Liver (tissue), 7 donors: ENCODE measurements at regions not wholly inside any gene's neighbourhood (a gene's known extent, or its start where the extent isn't known, plus 50 kb on each side); places are given as distances from the start of the nearest gene placed in this dataset.

Source experiments
- DNase-seq: peaks from one replicate; pipeline ENCODE4 v3.0.0-alpha.2; 2017; ENCODE audit warnings: low spot score
- H3K27ac ChIP-seq, 2 donors: one replicate each; pipeline ENCODE4 v1.7.0; 2013; ENCODE audit warnings: inconsistent platforms in 2 of 2, low read length in 2 of 2, control low read depth in 1 of 2, low read depth in 1 of 2, mild to moderate bottlenecking in 1 of 2
- H3K27me3 ChIP-seq, 4 donors: one replicate each; pipeline versions ENCODE4 v1.6.1 to v1.7.0; 2013; ENCODE audit warnings: low read length in 3 of 4, inconsistent platforms in 1 of 4, mild to moderate bottlenecking in 1 of 4, moderate library complexity in 1 of 4; ENCODE audit not compliant: control insufficient read depth in 4 of 4, insufficient read depth in 4 of 4
- H3K36me3 ChIP-seq, 4 donors: one replicate each; pipeline versions ENCODE4 v1.6.1 to v1.7.0; 2013; ENCODE audit warnings: low read length in 3 of 4, mild to moderate bottlenecking in 3 of 4, low read depth in 1 of 4, moderate library complexity in 1 of 4; ENCODE audit not compliant: control insufficient read depth in 4 of 4, insufficient read depth in 3 of 4
- H3K4me1 ChIP-seq, 4 donors: one replicate each; pipeline versions ENCODE4 v1.6.1 to v1.7.0; 2013; ENCODE audit warnings: low read length in 3 of 4, mild to moderate bottlenecking in 3 of 4, moderate library complexity in 1 of 4; ENCODE audit not compliant: control insufficient read depth in 4 of 4, insufficient read depth in 4 of 4
- H3K4me3 ChIP-seq, 3 donors: one replicate each; pipeline versions ENCODE4 v1.6.1 to v1.7.0; 2013; ENCODE audit warnings: low read length in 3 of 3, control low read depth in 1 of 3, low read depth in 1 of 3, mild to moderate bottlenecking in 1 of 3
- H3K9ac ChIP-seq, 2 donors: one replicate each; pipeline ENCODE4 v1.7.0; 2013; ENCODE audit warnings: low read length in 2 of 2, mild to moderate bottlenecking in 2 of 2, moderate library complexity in 2 of 2, control low read depth in 1 of 2, low read depth in 1 of 2
- H3K9me3 ChIP-seq, 4 donors: one replicate each; pipeline versions ENCODE4 v1.6.1 to v1.7.0; 2013; ENCODE audit warnings: low read length in 3 of 4; ENCODE audit not compliant: control insufficient read depth in 4 of 4
- EGR1 ChIP-seq, 2 donors: IDR thresholded peaks; 2 replicates each; pipeline ENCODE4 v1.6.1; 2016 to 2018; ENCODE audit warnings: antibody characterized with exemption in 2 of 2, low read depth in 2 of 2
- FOXA2 ChIP-seq: IDR thresholded peaks from 2 replicates; pipeline ENCODE4 v1.6.1; 2016; ENCODE audit warnings: antibody characterized with exemption
- GABPA ChIP-seq, 2 donors: IDR thresholded peaks in 1 of 2; conservative IDR thresholded peaks in 1 of 2; 2 replicates each; pipeline ENCODE4 v1.6.1; 2016; ENCODE audit warnings: antibody characterized with exemption in 2 of 2, mild to moderate bottlenecking in 1 of 2, moderate library complexity in 1 of 2
- JUND ChIP-seq, 2 donors: IDR thresholded peaks; 2 replicates each; pipeline ENCODE4 v1.6.1; 2016; ENCODE audit warnings: antibody characterized with exemption in 2 of 2
- NR2F2 ChIP-seq: IDR thresholded peaks from 2 replicates; pipeline ENCODE4 v1.6.1; 2016; ENCODE audit warnings: antibody characterized with exemption
- RAD21 ChIP-seq, 2 donors: IDR thresholded peaks; 2 replicates each; pipeline ENCODE4 v1.6.1; 2016; ENCODE audit warnings: antibody characterized with exemption in 2 of 2, mild to moderate bottlenecking in 2 of 2
- TAF1 ChIP-seq: conservative IDR thresholded peaks from 2 replicates; pipeline ENCODE4 v1.6.1; 2016; ENCODE audit warnings: antibody characterized with exemption, mild to moderate bottlenecking
- WGBS: extraction: QIAGEN DNeasy Blood & Tissue Kit; methylation state at CpG from one replicate; pipeline ENCODE4 v1.1.7; 2013; 5-methylcytosine and 5-hydroxymethylcytosine counted together
- TF ChIP-seq, protein P1 (sequence below): IDR thresholded peaks from 2 replicates; pipeline ENCODE4 v1.6.1; 2016; ENCODE audit warnings: antibody characterized with exemption, mild to moderate bottlenecking
- TF ChIP-seq, protein P2 (sequence below): IDR thresholded peaks from 2 replicates; pipeline ENCODE4 v1.6.1; 2016; ENCODE audit warnings: antibody characterized with exemption
- TF ChIP-seq, protein P3 (sequence below): IDR thresholded peaks from 2 replicates; pipeline ENCODE4 v1.6.1; 2016; ENCODE audit warnings: antibody characterized with exemption
- donor health status: healthy.
- donor health status: healthy.
- donor health status: healthy.
- donor health status: healthy.

GRCh38 chr6:151738960-151739359 lies 68.5 kb upstream of the ESR1 start:
- no peak for TF ChIP-seq NR2F2
- TF ChIP-seq, protein P1, sequence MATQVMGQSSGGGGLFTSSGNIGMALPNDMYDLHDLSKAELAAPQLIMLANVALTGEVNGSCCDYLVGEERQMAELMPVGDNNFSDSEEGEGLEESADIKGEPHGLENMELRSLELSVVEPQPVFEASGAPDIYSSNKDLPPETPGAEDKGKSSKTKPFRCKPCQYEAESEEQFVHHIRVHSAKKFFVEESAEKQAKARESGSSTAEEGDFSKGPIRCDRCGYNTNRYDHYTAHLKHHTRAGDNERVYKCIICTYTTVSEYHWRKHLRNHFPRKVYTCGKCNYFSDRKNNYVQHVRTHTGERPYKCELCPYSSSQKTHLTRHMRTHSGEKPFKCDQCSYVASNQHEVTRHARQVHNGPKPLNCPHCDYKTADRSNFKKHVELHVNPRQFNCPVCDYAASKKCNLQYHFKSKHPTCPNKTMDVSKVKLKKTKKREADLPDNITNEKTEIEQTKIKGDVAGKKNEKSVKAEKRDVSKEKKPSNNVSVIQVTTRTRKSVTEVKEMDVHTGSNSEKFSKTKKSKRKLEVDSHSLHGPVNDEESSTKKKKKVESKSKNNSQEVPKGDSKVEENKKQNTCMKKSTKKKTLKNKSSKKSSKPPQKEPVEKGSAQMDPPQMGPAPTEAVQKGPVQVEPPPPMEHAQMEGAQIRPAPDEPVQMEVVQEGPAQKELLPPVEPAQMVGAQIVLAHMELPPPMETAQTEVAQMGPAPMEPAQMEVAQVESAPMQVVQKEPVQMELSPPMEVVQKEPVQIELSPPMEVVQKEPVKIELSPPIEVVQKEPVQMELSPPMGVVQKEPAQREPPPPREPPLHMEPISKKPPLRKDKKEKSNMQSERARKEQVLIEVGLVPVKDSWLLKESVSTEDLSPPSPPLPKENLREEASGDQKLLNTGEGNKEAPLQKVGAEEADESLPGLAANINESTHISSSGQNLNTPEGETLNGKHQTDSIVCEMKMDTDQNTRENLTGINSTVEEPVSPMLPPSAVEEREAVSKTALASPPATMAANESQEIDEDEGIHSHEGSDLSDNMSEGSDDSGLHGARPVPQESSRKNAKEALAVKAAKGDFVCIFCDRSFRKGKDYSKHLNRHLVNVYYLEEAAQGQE, result no peak
- TF ChIP-seq EGR1 (IDR thresholded peaks at IDR 0.05; ENCODE audit: low read depth in 2 of 2), result no peak
- H3K4me1 ChIP-seq, result peaks cover 0 to 2% (median 0%) of the 10 kb centered on the region in 4 donors
- 78% methylated on average over 1 of the region's 1 CpG for WGBS
- no peak for DNase-seq
- H3K27me3 ChIP-seq, result no peaks in the 10 kb centered on the region
- H3K4me3 ChIP-seq, result no peak overlapping the region
- H3K27ac ChIP-seq, result no peak overlapping the region
- no peaks in the 10 kb centered on the region for H3K36me3 ChIP-seq
- H3K9ac ChIP-seq, result no peak overlapping the region
- H3K9me3 ChIP-seq, result no peaks in the 10 kb centered on the region

DNA sequence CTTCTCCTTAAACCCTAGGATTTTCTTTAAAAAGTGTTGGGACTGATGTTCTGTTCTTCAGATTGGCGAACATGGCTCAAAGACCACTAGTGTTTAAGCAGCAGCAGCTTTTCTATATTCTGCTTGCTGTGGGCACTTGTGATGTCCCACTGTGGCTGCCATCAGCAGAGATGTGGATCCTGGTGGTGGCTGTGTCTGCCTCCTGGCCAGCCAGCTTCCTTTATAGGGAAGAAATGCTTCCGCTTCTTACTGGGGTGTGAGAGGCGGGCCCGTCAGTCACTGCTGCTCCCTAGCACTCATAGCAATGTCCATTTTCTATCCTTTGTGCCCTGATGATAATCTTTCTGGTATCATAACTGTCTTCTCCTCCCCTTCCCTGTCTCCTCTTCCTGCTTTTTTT lies 66.7 kb upstream of the ESR1 start:
- Histone ChIP-seq H3K27ac (no peak overlapping the region), H3K4me1 (peaks cover 0 to 2% (median 0%) of the 10 kb centered on the region in 4 donors), H3K9ac (no peak overlapping the region), H3K27me3 (no peaks in the 10 kb centered on the region), H3K36me3 (no peaks in the 10 kb centered on the region), H3K9me3 (no peaks in the 10 kb centered on the region), H3K4me3 (no peak overlapping the region)
- 96% methylated on average over 4 of the region's 4 CpGs for WGBS
- TF ChIP-seq FOXA2 (no peak), GABPA (IDR thresholded peaks at IDR 0.05 in 1 of 2, conservative IDR thresholded peaks at IDR 0.05 in 1 of 2) (no peak), RAD21 (IDR thresholded peaks at IDR 0.05) (no peak), EGR1 (IDR thresholded peaks at IDR 0.05; ENCODE audit: low read depth in 2 of 2) (no peak), JUND (IDR thresholded peaks at IDR 0.05) (no peak), TAF1 (no peak), NR2F2 (no peak)
- TF ChIP-seq, protein P2, sequence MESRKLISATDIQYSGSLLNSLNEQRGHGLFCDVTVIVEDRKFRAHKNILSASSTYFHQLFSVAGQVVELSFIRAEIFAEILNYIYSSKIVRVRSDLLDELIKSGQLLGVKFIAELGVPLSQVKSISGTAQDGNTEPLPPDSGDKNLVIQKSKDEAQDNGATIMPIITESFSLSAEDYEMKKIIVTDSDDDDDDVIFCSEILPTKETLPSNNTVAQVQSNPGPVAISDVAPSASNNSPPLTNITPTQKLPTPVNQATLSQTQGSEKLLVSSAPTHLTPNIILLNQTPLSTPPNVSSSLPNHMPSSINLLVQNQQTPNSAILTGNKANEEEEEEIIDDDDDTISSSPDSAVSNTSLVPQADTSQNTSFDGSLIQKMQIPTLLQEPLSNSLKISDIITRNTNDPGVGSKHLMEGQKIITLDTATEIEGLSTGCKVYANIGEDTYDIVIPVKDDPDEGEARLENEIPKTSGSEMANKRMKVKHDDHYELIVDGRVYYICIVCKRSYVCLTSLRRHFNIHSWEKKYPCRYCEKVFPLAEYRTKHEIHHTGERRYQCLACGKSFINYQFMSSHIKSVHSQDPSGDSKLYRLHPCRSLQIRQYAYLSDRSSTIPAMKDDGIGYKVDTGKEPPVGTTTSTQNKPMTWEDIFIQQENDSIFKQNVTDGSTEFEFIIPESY, result no peak
- TF ChIP-seq, protein P3, sequence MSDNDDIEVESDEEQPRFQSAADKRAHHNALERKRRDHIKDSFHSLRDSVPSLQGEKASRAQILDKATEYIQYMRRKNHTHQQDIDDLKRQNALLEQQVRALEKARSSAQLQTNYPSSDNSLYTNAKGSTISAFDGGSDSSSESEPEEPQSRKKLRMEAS, result no peak
- TF ChIP-seq, protein P1, result no peak
- no peak for DNase-seq
